CD8-positive, alpha-beta memory T cell (primary cell): ENCODE measurements at regions not wholly inside any gene's neighbourhood (a gene's known extent, or its start where the extent isn't known, plus 50 kb on each side); places are given as distances from the start of the nearest gene placed in this dataset.
A peak's percentile ranks its signal among the peaks of the same experiment; 100 is the strongest.

Experiments
- CTCF ChIA-PET: fragments of 350-600 bp; sonication (Branson Sonifier 250); formaldehyde crosslinking; loops from one replicate; lab custom pipeline; 2021; ENCODE audit warnings: antibody characterized with exemption; lab: Charles Lee
- POLR2A ChIA-PET: fragments of 350-600 bp; sonication (Branson Sonifier 250); formaldehyde crosslinking; loops from one replicate; lab custom pipeline; 2021; ENCODE audit warnings: antibody characterized with exemption; lab: Charles Lee
- DNase-seq, 5 donors: peaks; one replicate each; pipeline versions ENCODE4 v3.0.0 to v3.0.0-alpha.2; 2020 to 2022; ENCODE audit warnings: mixed read lengths in 1 of 5
- H3K27ac ChIP-seq: one replicate; pipeline ENCODE4 v1.7.0; 2013; ENCODE audit warnings: low read depth, mild to moderate bottlenecking, low read length, moderate library complexity
- H3K27me3 ChIP-seq: 2 replicates; pipeline ENCODE4 v1.7.0; 2013; ENCODE audit warnings: low read length, mild to moderate bottlenecking; ENCODE audit not compliant: insufficient read depth, poor library complexity, severe bottlenecking
- H3K36me3 ChIP-seq: 2 replicates; pipeline ENCODE4 v1.7.0; 2013; ENCODE audit warnings: mild to moderate bottlenecking, low read length, moderate library complexity; ENCODE audit not compliant: insufficient read depth
- H3K4me1 ChIP-seq: 2 replicates; pipeline ENCODE4 v1.7.0; 2013; ENCODE audit warnings: mild to moderate bottlenecking, low read length, moderate library complexity; ENCODE audit not compliant: insufficient read depth
- H3K4me3 ChIP-seq: 2 replicates; pipeline ENCODE4 v1.7.0; 2013; ENCODE audit warnings: mild to moderate bottlenecking, low read length
- H3K9me3 ChIP-seq: 2 replicates; pipeline ENCODE4 v1.7.0; 2013; ENCODE audit warnings: mild to moderate bottlenecking, low read length
- H3K27ac Mint-ChIP-seq, 8 donors: one replicate each; pipeline ENCODE4 v1.8.0; 2020 to 2021; ENCODE audit warnings: mixed read lengths in 8 of 8, mild to moderate bottlenecking in 6 of 8, inconsistent platforms in 3 of 8, moderate library complexity in 3 of 8
- H3K27me3 Mint-ChIP-seq, 2 donors: one replicate each; pipeline ENCODE4 v1.8.0; 2020 to 2021; ENCODE audit warnings: mixed read lengths in 2 of 2, mild to moderate bottlenecking in 1 of 2, moderate library complexity in 1 of 2
- H3K36me3 Mint-ChIP-seq, 3 donors: one replicate each; pipeline ENCODE4 v1.8.0; 2020 to 2021; ENCODE audit warnings: mixed read lengths in 3 of 3, inconsistent platforms in 1 of 3, mild to moderate bottlenecking in 1 of 3
- H3K4me1 Mint-ChIP-seq, 3 donors: one replicate each; pipeline ENCODE4 v1.8.0; 2020 to 2021; ENCODE audit warnings: mixed read lengths in 3 of 3, inconsistent platforms in 1 of 3, mild to moderate bottlenecking in 1 of 3
- H3K4me3 Mint-ChIP-seq, 7 donors: one replicate each; pipeline ENCODE4 v1.8.0; 2020 to 2021; ENCODE audit warnings: mixed read lengths in 7 of 7, mild to moderate bottlenecking in 6 of 7, moderate library complexity in 4 of 7, inconsistent platforms in 2 of 7
- H3K9me3 Mint-ChIP-seq, 5 donors: one replicate each; pipeline ENCODE4 v1.8.0; 2020 to 2022; ENCODE audit warnings: mixed read lengths in 5 of 5, mild to moderate bottlenecking in 3 of 5, moderate library complexity in 2 of 5, inconsistent platforms in 1 of 5

GRCh38 chr6:140040396-140040795 is 665.9 kb upstream of the CITED2 start:
- POLR2A ChIA-PET = no interaction called here
- Mint-ChIP-seq H3K27me3 (peaks cover 0 to 3% of the 10 kb centered on the region in 2 donors), H3K36me3 (no peaks in the 10 kb centered on the region), H3K4me1 (peaks cover 0 to 9% (median 0%) of the 10 kb centered on the region in 3 donors), H3K27ac (peak overlapping the region in 1 of 8 donors; percentile 4), H3K9me3 (peaks cover 0 to under 1% (median 0%) of the 10 kb centered on the region in 5 donors), H3K4me3 (no peak overlapping the region)
- no peak for DNase-seq
- CTCF ChIA-PET = no interaction called here
- Histone ChIP-seq H3K27ac (no peak overlapping the region), H3K27me3 (no peaks in the 10 kb centered on the region), H3K4me1 (no peaks in the 10 kb centered on the region), H3K4me3 (no peak overlapping the region), H3K9me3 (no peaks in the 10 kb centered on the region), H3K36me3 (no peaks in the 10 kb centered on the region)

- Mint-ChIP-seq H3K27ac (no peak overlapping the region), H3K27me3 (peaks cover 0 to 3% of the 10 kb centered on the region in 2 donors), H3K4me3 (no peak overlapping the region), H3K36me3 (no peaks in the 10 kb centered on the region), H3K4me1 (peaks cover 0 to 9% (median 0%) of the 10 kb centered on the region in 3 donors), H3K9me3 (no peaks in the 10 kb centered on the region)
- DNase-seq = no peak
- no peaks in the 10 kb centered on the region for H3K9me3 ChIP-seq
- no peak overlapping the region for H3K27ac ChIP-seq
- H3K4me1 ChIP-seq = no peaks in the 10 kb centered on the region
- ChIA-PET POLR2A (no interaction called here), CTCF (no interaction called here)
- no peak overlapping the region for H3K4me3 ChIP-seq
- no peaks in the 10 kb centered on the region for H3K36me3 ChIP-seq
- no peaks in the 10 kb centered on the region for H3K27me3 ChIP-seq
Observed at GRCh38 chr6:140039364-140039763, 664.9 kb upstream of the CITED2 start.

GRCh38 chr6:140036196-140036595 is 661.7 kb upstream of the CITED2 start:
- Mint-ChIP-seq H3K4me1 (no peaks in the 10 kb centered on the region), H3K4me3 (no peak overlapping the region), H3K9me3 (no peaks in the 10 kb centered on the region), H3K27ac (no peak overlapping the region), H3K36me3 (peaks cover 0 to 3% (median 0%) of the 10 kb centered on the region in 3 donors), H3K27me3 (peaks cover 4 to 17% of the 10 kb centered on the region in 2 donors)
- Histone ChIP-seq H3K9me3 (no peaks in the 10 kb centered on the region), H3K4me3 (no peak overlapping the region), H3K4me1 (no peaks in the 10 kb centered on the region), H3K27ac (no peak overlapping the region), H3K36me3 (no peaks in the 10 kb centered on the region), H3K27me3 (no peaks in the 10 kb centered on the region)
- CTCF ChIA-PET = no interaction called here
- DNase-seq = no peak
- POLR2A ChIA-PET = interaction anchor here (0.6 kb wide), 1 partner anchor 564 kb away, joined by 3 read pairs; no protein-coding TSS in a partner anchor

- Mint-ChIP-seq H3K9me3 (peaks cover 0 to 11% (median 2%) of the 10 kb centered on the region in 5 donors), H3K4me3 (no peak overlapping the region), H3K27me3 (peaks cover 14 to 43% of the 10 kb centered on the region in 2 donors), H3K4me1 (no peaks in the 10 kb centered on the region), H3K36me3 (peaks cover 0 to 18% (median 0%) of the 10 kb centered on the region in 3 donors), H3K27ac (no peak overlapping the region)
- DNase-seq = no peak
- CTCF ChIA-PET = no interaction called here
- Histone ChIP-seq H3K27ac (no peak overlapping the region), H3K36me3 (no peaks in the 10 kb centered on the region), H3K4me3 (no peak overlapping the region), H3K27me3 (no peaks in the 10 kb centered on the region), H3K9me3 (no peaks in the 10 kb centered on the region), H3K4me1 (no peaks in the 10 kb centered on the region)
- POLR2A ChIA-PET = interaction anchor here (0.7 kb wide), 1 partner anchor 159 kb away, joined by 3 read pairs; no protein-coding TSS in a partner anchor
Observed at GRCh38 chr6:140032189-140032588, 657.7 kb upstream of the CITED2 start.

GRCh38 chr6:140029551-140029950 is 655.1 kb upstream of the CITED2 start:
- Histone ChIP-seq H3K27ac (no peak overlapping the region), H3K27me3 (no peaks in the 10 kb centered on the region), H3K9me3 (no peaks in the 10 kb centered on the region), H3K4me3 (no peak overlapping the region), H3K4me1 (no peaks in the 10 kb centered on the region), H3K36me3 (no peaks in the 10 kb centered on the region)
- Mint-ChIP-seq H3K27ac (no peak overlapping the region), H3K4me1 (no peaks in the 10 kb centered on the region), H3K9me3 (peaks cover 0 to 11% (median 2%) of the 10 kb centered on the region in 5 donors), H3K4me3 (no peak overlapping the region), H3K36me3 (peaks cover 0 to 18% (median 0%) of the 10 kb centered on the region in 3 donors), H3K27me3 (peaks cover 14 to 42% of the 10 kb centered on the region in 2 donors)
- DNase-seq = no peak
- ChIA-PET POLR2A (no interaction called here), CTCF (no interaction called here)

- no peaks in the 10 kb centered on the region for H3K4me1 Mint-ChIP-seq
- H3K27me3 ChIP-seq = no peaks in the 10 kb centered on the region
- H3K36me3 ChIP-seq = no peaks in the 10 kb centered on the region
- no peak overlapping the region for H3K27ac ChIP-seq
- DNase-seq = no peak
- H3K27ac Mint-ChIP-seq = no peak overlapping the region
- H3K4me3 Mint-ChIP-seq = no peak overlapping the region
- peaks cover 0 to 18% (median 0%) of the 10 kb centered on the region in 3 donors for H3K36me3 Mint-ChIP-seq
- H3K4me3 ChIP-seq = no peak overlapping the region
- H3K27me3 Mint-ChIP-seq = peaks cover 14 to 29% of the 10 kb centered on the region in 2 donors
- POLR2A ChIA-PET = no interaction called here
- CTCF ChIA-PET = no interaction called here
- H3K4me1 ChIP-seq = no peaks in the 10 kb centered on the region
- H3K9me3 Mint-ChIP-seq = peaks cover 0 to 11% (median 2%) of the 10 kb centered on the region in 5 donors
- H3K9me3 ChIP-seq = no peaks in the 10 kb centered on the region
Observed at GRCh38 chr6:140027219-140027618, 652.8 kb upstream of the CITED2 start.

GRCh38 chr6:140026546-140026945 is 652.1 kb upstream of the CITED2 start:
- Mint-ChIP-seq H3K9me3 (peaks cover 0 to 12% (median 2%) of the 10 kb centered on the region in 5 donors), H3K36me3 (peaks cover 0 to 18% (median 0%) of the 10 kb centered on the region in 3 donors), H3K4me1 (no peaks in the 10 kb centered on the region), H3K27ac (no peak overlapping the region), H3K27me3 (peaks cover 10 to 28% of the 10 kb centered on the region in 2 donors), H3K4me3 (no peak overlapping the region)
- ChIA-PET POLR2A (no interaction called here), CTCF (no interaction called here)
- DNase-seq = no peak
- Histone ChIP-seq H3K27me3 (no peaks in the 10 kb centered on the region), H3K9me3 (no peaks in the 10 kb centered on the region), H3K4me3 (no peak overlapping the region), H3K27ac (no peak overlapping the region), H3K4me1 (no peaks in the 10 kb centered on the region), H3K36me3 (no peaks in the 10 kb centered on the region)

GRCh38 chr6:140025171-140025570 is 650.7 kb upstream of the CITED2 start:
- Mint-ChIP-seq H3K9me3 (peaks cover 4 to 20% (median 10%) of the 10 kb centered on the region in 5 donors), H3K27me3 (peaks cover 10 to 28% of the 10 kb centered on the region in 2 donors), H3K4me1 (no peaks in the 10 kb centered on the region), H3K36me3 (peaks cover 0 to 14% (median 0%) of the 10 kb centered on the region in 3 donors), H3K4me3 (no peak overlapping the region), H3K27ac (no peak overlapping the region)
- H3K9me3 ChIP-seq = no peaks in the 10 kb centered on the region
- H3K4me3 ChIP-seq = no peak overlapping the region
- no peaks in the 10 kb centered on the region for H3K4me1 ChIP-seq
- no peaks in the 10 kb centered on the region for H3K36me3 ChIP-seq
- H3K27me3 ChIP-seq = no peaks in the 10 kb centered on the region
- no peak for DNase-seq
- CTCF ChIA-PET = no interaction called here
- POLR2A ChIA-PET = no interaction called here
- H3K27ac ChIP-seq = no peak overlapping the region
